PC-9 (cell line): ENCODE measurements at regions not wholly inside any gene's neighbourhood (a gene's known extent, or its start where the extent isn't known, plus 50 kb on each side); places are given as distances from the start of the nearest gene placed in this dataset.

Source experiments
- CTCF ChIP-seq: fragments of 200-600 bp; sonication (generic); conservative IDR thresholded peaks from 2 replicates; pipeline ENCODE4 v1.6.1; 2017; ENCODE audit warnings: mixed run types, antibody characterized with exemption, mild to moderate bottlenecking, moderate library complexity
- EZH2 ChIP-seq: fragments of 200-600 bp; sonication (generic); IDR thresholded peaks from 2 replicates; pipeline ENCODE4 v1.8.0; 2017; ENCODE audit warnings: antibody characterized with exemption, low read depth

- no peak for TF ChIP-seq CTCF
- TF ChIP-seq EZH2, result no peak
Observed at GRCh38 chr6:168239044-168239773, 80.4 kb downstream of the DACT2 start.
